ENCODE measurements at regions not wholly inside any gene's neighbourhood (a gene's known extent, or its start where the extent isn't known, plus 50 kb on each side); places are given as distances from the start of the nearest gene placed in this dataset.
"Not testable (repeated sequence)": the region's sequence is repeated elsewhere in the genome, so short reads cannot be mapped to it uniquely, and the experiment has no call there.

- TF ChIP-seq CTCF (IDR thresholded peaks at IDR 0.05; ENCODE audit: low read depth, low read length, poor library complexity, severe bottlenecking); EZH2phosphoT487 (IDR thresholded peaks at IDR 0.05; ENCODE audit: borderline replicate concordance, low read length): not testable (repeated sequence)
Observed at GRCh38 chr13:55984026-55984425, 1156.7 kb upstream of the PRR20A start.
